ENCODE measurements at regions not wholly inside any gene's neighbourhood (a gene's known extent, or its start where the extent isn't known, plus 50 kb on each side); places are given as distances from the start of the nearest gene placed in this dataset.
"Not testable (repeated sequence)": the region's sequence is repeated elsewhere in the genome, so short reads cannot be mapped to it uniquely, and the experiment has no call there.

GRCh38 chr2:160592401-160592800 lies 98.8 kb upstream of the RBMS1 start:
- TF ChIP-seq CTCF (IDR thresholded peaks at IDR 0.05): no peak
- no peak for TF ChIP-seq POLR2A (IDR thresholded peaks at IDR 0.05)
- WGBS, 2 donors: 72 to 90% methylated on average over 1 of the region's 1 CpG

GRCh38 chr2:160592993-160593392 lies 99.4 kb upstream of the RBMS1 start:
- Histone ChIP-seq H3K4me3 (no peak overlapping the region), H3K4me1 (no peaks in the 10 kb centered on the region), H3K27ac (no peak overlapping the region), H3K36me3 (no peaks in the 10 kb centered on the region), H3K27me3 (no peaks in the 10 kb centered on the region), H3K9me3 (no peaks in the 10 kb centered on the region)
- no peak for DNase-seq
- TF ChIP-seq POLR2A (IDR thresholded peaks at IDR 0.05) (no peak), CTCF (IDR thresholded peaks at IDR 0.05) (no peak)
- intact Hi-C loops (cut with DNase I): no loop called here

More at GRCh38 chr2:160592401-160592800, 98.8 kb upstream of the RBMS1 start:
- Histone ChIP-seq H3K27me3 (no peaks in the 10 kb centered on the region), H3K9me3 (no peaks in the 10 kb centered on the region), H3K4me1 (no peaks in the 10 kb centered on the region), H3K4me3 (no peak overlapping the region), H3K36me3 (no peaks in the 10 kb centered on the region), H3K27ac (no peak overlapping the region)
- intact Hi-C loops (cut with DNase I): no loop called here
- no peak for DNase-seq

- TF ChIP-seq POLR2A (IDR thresholded peaks at IDR 0.05): no peak
- TF ChIP-seq CTCF (IDR thresholded peaks at IDR 0.05): no peak
- Histone ChIP-seq H3K27me3 (no peaks in the 10 kb centered on the region), H3K36me3 (no peaks in the 10 kb centered on the region), H3K9me3 (no peaks in the 10 kb centered on the region), H3K4me1 (peaks cover 0 to 10% (median 0%) of the 10 kb centered on the region in 3 donors), H3K4me3 (no peak overlapping the region), H3K27ac (no peak overlapping the region)
- DNase-seq: no peak
- intact Hi-C loops (cut with DNase I): no loop called here
Observed at GRCh38 chr2:160596441-160596840, 102.8 kb upstream of the RBMS1 start.

- H3K27ac ChIP-seq; H3K4me3 ChIP-seq; H3K4me1 ChIP-seq; H3K36me3 ChIP-seq; intact Hi-C loops (cut with DNase I); H3K27me3 ChIP-seq; DNase-seq; H3K9me3 ChIP-seq: not testable (repeated sequence)
- 46 to 80% methylated on average over 1 of the region's 1 CpG for WGBS, 2 donors
Observed at GRCh38 chr2:160600437-160600836, 106.8 kb upstream of the RBMS1 start.

- no peak for DNase-seq
- Histone ChIP-seq H3K9me3 (no peaks in the 10 kb centered on the region), H3K4me3 (no peak overlapping the region), H3K36me3 (no peaks in the 10 kb centered on the region), H3K27ac (no peak overlapping the region), H3K4me1 (peaks cover 0 to 10% (median 0%) of the 10 kb centered on the region in 3 donors), H3K27me3 (no peaks in the 10 kb centered on the region)
- intact Hi-C loops (cut with DNase I): no loop called here
- TF ChIP-seq POLR2A (IDR thresholded peaks at IDR 0.05) (no peak), CTCF (IDR thresholded peaks at IDR 0.05) (no peak)
- WGBS, 2 donors: 80 to 87% methylated on average over 2 of the region's 2 CpGs
Observed at GRCh38 chr2:160602073-160602472, 108.5 kb upstream of the RBMS1 start.

GRCh38 chr2:160603771-160604510 lies 110.3 kb upstream of the RBMS1 start:
- intact Hi-C loops (cut with DNase I): no loop called here
- Histone ChIP-seq H3K36me3 (no peaks in the 10 kb centered on the region), H3K9me3 (no peaks in the 10 kb centered on the region), H3K27ac (no peak overlapping the region), H3K4me1 (peaks cover 0 to 10% (median 0%) of the 10 kb centered on the region in 3 donors), H3K4me3 (no peak overlapping the region), H3K27me3 (no peaks in the 10 kb centered on the region)
- no peak for DNase-seq
- WGBS, 2 donors: 60 to 68% methylated on average over 3 of the region's 3 CpGs
- TF ChIP-seq POLR2A (IDR thresholded peaks at IDR 0.05) (no peak), CTCF (IDR thresholded peaks at IDR 0.05) (no peak)

Data from esophagus squamous epithelium (tissue), 5 donors.